GF-D8 (cell line): ENCODE measurements at regions not wholly inside any gene's neighbourhood (a gene's known extent, or its start where the extent isn't known, plus 50 kb on each side); places are given as distances from the start of the nearest gene placed in this dataset.

Experiments
- DNase-seq: peaks from one replicate; lab custom pipeline; 2025; lab: John Stamatoyannopoulos, UW

DNA sequence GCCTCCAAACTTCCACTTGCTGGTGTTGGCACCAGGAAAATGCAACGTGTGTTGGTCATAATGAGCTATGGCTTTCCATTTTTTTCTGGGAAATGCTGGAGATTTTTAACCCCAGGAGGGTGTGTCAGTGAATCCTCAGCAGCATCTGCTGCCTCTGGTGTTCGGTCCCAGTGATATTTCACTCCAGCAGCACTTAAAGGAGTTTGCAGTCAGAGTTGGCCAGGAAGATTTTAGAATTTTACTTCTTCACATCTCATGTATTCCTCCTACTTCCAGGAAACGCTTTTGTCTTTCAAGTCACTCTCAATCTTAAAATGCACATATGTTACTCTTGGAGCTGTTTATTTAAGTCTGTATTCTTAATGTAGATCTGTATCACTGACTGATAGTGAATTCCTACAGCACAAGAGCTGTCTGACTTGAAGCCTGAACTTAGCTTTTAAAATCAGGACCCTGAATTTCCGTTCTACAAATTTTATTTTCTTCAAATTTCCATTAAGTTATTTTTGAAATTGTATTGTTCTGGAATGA, 903.4 kb upstream of the SLC10A2 start:
- DNase-seq, result no peak

DNA sequence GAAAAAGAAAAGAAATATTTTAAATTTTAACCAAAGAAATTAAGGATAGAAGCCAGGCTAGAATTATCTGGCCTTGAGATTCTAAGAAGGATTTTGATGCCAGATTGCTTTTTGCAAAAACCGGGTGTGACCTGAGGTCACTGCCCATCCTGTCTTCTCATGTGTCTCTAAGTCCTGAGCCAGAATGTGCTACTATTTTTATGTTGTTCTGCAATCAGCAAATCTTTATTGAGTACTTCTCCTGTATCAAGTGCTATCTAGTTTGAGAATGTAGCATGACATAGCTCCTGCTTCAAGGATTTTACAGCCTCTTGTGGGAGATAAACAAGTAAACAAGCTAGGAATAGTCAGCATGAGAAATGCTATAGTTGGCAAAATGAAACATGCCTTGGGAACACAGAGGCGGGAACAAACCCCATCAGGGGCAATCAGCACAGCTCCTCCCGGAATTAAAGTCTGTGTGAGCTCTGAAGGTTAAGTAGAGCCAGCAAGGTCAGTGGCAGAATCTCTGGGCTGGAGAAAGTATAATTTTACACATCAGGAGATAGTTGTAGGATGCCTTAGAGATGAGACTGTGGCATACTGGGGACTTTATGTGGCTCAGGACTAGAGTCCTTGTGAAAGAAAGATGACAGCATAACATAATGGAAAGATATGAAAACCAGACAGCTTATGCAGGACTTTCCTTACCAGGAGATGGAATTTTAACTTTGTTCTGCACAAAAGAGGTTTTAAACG, 899.5 kb upstream of the SLC10A2 start:
- no peak for DNase-seq

DNA sequence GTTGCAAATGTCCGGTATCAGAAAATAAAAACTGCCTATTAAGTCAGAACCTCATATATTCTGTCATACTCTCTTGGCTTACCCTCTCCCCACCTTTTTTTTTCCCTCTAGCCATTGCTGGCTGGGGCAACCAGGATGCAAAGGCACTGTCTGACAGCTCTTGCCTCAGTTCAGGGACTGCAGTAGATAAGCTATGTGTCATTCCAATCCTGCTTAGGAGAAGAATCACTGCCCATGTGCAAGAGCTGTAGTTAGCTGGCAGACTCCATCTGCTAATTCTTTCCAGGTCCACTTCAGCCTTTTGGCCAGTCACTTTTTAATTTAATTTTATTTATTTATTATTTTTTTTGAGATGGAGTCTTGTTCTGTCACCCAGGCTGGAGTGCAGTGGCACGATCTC, 895.6 kb upstream of the SLC10A2 start:
- no peak for DNase-seq

DNA sequence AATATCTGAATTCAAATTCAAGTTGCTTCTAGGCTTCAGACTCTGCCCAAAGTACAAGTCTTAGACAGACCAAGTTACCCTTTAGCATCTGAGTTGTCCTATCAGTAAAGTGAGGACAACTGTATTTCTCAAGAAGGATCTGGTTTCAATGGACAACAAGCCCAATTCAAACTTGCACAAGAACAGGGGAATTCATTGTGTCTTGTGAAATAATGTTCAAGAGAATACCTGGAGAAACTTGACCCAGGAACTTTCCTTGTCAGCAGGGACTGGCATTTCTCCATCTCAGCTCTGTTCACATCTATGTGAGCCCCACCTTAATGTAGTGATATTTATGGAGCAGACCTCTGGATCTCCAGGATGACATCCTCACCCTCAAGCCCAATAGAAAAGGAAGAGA, 894.9 kb upstream of the SLC10A2 start:
- no peak for DNase-seq

DNA sequence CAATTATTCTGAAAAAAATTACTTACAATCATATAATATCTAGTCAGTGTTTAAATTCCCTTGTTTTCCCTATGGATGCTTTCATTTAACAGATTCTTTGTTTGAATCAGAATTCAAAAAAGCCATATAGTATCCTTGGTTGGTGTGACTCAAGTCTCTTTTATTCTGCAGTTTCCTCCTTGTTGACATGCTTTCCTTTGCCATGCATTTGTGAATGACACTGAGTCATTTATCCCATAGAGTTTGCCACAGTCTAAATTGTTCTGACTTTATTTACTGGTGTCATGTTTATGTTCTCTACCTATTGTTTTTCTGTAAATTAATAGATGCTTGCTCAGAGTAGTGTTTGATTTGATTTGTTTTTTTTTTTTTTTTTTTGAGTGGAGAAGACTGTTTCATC, 893.8 kb upstream of the SLC10A2 start:
- DNase-seq, result no peak

DNA sequence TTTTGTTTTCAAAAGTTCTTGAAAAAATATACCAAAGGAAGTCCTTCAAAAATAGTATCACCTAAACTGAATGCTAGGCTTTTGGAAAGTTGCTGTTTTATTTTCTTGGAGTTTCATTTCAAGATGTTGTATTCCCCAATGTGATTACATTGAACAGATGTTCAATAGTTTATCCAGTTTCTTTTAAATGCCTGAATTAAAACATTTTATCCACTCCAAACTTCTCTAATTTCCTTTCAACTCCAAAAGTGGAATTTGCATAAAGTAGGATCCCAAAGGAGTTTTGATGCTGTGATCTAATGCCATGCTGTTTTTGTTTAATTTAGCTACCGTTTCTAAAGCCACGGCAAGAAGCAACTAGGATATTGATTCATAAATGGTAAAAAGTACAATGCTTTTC, 892.5 kb upstream of the SLC10A2 start:
- DNase-seq, result no peak

DNA sequence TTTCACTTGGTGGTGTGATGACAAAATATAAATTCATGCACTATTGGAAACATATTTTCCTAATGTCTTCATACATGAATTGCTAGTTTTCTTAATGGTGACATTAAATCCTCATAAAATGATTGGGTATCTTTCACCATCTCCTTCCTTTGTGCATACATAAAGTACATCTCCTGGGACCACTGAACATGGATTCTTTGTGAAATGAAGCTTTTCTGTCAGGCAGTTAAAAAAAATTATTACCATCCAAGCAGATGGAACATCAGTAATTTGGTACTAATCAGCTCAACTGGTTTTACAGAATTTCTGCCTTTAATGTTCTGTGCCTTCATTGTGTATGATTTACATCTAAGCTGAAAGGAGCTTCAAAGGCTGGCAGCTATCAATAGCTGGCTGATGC, 891.7 kb upstream of the SLC10A2 start:
- DNase-seq, result no peak

DNA sequence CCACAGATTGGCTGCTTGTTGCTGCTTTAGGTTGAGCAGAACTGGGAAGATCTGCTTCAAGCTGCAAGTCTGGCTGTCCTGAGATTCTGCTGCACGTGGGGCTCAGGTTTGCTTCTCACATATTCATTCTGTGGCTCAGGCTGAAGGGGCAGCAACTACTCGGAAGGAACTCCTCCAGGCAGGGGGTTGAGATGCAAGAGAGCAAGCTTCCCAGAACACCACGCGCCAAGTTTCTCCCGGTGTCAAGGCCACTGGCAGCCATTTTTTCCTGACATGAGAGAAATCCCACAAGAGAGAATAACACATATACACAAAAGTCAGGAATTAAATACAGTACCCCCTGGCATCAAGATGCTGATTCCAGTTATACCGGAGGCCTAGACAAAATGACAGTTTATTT, 887.6 kb upstream of the SLC10A2 start:
- no peak for DNase-seq

DNA sequence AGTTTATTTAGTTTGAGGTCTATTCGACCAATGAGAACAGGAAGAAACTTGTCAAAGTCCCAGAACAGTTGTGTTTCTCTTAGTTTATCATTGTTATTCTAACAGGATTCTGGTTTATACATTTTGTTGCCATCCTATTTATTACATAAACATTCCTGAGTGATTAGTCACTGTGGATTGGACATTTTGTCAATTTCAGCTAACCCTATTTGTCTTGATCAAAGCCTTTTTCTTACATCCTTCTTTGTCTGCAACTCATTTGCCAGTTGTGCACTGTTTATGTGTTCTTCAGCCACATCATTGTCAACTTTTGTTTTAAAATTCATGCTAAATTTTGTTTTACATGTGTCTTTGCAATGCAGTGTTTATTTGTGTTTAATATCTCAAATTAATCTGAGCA, 886.0 kb upstream of the SLC10A2 start:
- DNase-seq, result no peak

DNA sequence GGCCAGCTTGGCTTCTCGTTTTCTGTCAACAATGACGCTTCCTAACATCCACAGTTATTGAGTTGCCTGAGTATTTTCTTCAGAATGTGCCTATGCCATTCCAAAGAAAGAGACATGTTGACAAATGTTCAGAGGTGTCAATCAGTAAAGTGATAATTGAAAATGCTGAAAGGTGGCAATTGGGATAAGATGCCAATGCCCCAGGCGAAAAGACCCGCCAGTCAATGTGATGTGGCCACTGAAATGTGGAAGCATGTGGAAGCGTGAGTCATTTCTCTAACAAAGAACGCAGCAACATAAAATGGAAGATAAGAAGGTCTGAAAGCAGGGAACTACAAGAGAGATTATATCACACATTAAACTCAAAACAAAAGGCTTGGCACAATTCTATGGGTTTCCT, 882.2 kb upstream of the SLC10A2 start:
- DNase-seq, result no peak

DNA sequence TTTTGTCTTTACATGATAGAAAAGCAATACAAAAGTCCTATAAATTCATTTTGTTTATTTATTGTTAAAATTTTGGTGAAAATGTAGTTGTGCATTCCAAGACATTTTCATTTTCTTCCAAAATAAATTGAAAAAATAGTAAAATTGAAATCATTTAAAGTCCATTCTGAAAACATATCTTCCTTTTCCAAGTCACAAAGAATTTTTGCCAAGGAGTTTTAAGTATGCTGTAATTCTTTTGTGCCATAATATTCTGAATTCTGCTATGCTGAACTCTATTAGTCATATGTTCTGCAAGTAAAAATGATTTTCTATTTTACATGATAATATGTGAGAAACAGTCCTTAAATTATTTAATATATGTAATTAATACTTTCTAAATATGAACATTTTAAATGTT, 879.6 kb upstream of the SLC10A2 start:
- DNase-seq, result no peak

DNA sequence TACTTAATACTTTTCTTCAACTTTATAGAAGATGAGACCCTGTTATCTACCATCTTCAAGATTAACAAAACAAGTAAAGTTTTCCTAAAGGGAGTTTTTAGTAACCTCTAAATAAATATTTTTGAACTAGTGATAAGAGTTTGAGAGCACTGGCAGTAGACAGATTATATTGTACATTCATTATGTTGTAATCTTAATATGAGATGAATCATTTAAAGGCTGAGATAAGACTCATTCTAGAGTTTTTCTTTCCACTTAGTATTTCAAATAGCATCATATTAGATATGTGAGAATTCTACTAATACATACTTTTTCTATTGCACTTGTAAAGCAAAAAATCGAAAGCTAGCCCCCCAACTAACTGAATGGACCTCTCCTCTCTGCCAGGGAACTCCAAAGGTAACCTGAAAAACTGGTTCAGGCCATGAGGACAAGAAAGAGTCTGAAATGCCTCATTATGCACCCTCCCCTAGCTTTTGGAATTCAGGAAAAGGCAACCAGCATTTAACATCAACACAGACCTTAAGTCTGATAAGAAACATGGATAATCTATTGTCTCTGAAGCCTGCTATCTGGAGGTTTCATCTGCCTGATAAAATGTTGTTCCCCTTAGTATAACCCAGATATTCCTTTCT, 875.4 kb upstream of the SLC10A2 start:
- DNase-seq, result no peak

DNA sequence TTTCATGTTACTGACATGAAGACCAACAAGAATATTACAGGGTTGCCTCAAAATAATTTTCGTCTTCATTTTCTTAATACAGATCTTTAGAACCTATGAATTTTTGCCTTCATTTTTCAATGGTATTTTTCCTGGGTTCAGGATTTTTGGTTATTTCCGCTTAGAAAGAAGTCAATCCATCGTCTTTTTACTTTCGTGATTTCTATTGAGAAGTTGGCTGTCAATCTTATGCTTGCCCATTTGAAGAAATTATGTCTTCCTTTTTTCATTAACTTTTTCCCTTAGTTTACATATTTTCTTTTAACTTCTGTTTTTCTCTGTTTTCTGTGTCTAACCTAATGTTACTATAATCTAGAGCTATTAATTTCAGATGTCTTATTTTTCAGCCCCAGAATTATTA, 868.9 kb upstream of the SLC10A2 start:
- DNase-seq, result no peak

DNA sequence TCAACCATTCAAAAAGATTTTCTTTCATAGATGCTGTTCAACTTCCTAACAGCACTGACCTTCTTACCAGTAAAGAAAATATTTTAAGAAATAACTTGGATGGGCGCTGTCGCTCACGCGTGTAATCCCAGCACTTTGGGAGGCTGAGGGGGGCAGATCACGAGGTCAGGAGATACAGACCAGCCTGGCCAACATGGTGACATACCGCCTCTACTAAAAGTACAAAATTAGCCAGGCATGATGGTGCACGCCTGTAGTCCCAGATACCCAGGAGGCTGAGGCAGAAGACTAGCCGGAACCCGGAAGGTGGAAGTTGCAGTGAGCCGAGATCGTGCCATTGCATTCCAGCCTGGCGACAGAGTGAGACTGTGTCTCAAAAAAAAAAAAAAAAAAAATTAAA, 865.7 kb upstream of the SLC10A2 start:
- DNase-seq, result no peak

DNA sequence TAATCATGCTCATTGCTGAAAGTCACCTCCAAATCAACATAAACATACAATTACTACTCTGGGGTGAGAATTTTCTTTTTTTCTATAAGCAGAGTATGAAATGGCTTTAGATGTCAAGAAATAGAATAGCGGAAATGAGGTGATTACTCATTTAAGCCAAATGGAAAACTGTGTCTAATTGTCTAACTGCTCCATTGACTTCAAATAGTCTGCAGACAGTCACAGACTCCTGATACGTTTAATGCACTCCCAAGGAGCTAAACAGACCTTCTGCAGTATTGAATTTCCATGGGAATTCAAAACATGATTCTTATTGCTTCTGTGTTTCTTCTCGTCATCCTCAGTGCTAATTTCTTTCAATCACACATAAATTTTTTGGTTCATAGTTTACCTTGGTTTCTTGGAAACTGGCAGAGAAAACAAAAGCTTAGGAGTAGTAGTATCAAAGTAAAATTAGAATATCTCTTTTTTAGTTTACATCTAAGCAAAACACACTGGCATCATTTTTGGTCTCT, 865.2 kb upstream of the SLC10A2 start:
- DNase-seq, result no peak

DNA sequence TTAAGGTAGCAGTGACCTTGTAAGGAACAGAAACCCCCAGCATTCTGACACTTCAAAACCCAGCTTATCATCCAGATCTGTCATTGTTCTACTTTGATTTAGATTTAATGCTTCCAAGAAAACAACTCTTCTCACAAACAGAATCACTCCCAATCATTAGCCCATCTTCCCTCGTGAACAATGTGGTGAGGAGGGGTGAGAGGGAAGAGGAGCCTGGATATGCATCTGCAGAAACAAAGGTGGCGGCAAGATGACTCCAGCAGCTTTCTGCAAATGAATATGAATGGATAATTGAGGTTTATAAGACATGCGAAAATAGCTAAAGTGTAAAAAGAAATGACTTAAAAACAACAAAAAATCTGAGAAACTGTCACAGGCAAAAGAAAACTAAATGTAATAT, 859.9 kb upstream of the SLC10A2 start:
- no peak for DNase-seq

DNA sequence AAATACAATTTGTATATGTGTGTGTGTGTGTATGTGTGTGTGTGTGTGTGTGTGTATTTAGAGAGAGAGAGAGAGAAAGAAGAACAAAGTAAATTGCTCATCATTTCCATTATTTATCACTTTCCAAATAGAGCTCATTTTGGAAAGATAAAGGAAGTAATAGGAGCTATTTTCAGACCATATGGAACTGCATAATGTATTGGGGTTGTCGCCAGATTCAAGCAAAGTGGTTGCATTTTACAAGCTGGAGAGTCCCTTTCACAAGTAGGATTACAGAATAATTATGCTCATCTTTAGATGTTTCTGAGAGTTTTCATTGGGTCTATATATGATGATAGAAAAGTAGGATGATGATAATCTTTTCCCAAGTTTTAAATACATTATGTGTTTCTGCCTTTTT, 842.7 kb upstream of the SLC10A2 start:
- DNase-seq, result no peak

DNA sequence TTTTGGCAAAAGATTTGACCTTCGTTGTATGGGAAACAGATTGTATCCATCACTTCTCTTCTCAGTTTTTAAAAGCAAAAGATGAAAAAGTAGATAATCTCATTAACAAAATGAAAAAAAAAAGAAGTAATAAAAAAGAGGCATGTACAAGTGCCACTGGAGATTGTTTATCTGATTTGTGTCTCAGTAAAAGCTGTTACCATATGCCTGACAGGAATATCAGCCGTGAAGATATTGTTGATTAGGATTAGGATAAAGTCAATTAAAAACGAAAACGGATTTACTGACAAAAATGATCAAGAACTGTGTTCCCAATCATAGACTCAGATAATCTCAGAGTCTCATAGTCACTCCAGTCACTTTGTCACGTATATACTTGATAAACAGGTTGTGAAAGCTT, 842.1 kb upstream of the SLC10A2 start:
- DNase-seq, result no peak

DNA sequence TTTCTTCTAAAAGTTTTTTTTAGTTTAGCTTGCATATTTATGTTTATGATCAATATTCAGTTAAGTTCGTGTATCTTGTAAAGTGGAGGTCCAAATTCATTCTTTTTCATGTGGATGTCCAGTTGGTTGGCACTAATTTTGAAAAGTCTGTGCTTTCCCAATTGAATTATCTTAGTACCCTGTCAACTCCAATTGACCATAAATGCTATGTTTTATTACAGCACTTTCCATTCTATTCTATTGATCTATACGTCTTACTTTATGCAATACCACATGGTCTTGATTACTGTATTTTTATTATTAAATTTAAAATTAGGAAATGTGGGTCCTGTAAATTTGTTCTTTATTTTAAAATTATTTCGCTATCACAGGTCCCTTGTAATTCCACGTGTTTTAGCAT, 837.6 kb upstream of the SLC10A2 start:
- DNase-seq, result no peak

DNA sequence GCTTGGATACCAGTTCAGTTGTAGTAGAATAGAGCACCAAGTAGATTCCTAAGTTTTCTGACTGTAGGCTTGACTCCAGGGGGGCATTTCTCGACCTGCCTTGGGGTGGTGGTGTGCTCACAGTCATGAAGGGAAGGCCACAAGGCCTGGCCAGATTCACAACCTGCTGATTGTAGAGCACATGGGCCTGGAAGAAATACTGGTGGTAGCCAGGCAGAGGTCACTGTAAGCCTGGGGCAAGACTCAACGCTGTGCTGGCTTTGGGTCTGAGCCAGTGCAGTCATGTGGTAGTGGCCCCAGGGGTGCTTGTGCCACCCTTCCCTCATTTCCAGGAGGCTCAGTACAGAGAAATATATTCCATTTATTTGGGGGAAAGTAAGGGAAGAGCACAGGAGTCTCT, 832.3 kb upstream of the SLC10A2 start:
- DNase-seq, result no peak

DNA sequence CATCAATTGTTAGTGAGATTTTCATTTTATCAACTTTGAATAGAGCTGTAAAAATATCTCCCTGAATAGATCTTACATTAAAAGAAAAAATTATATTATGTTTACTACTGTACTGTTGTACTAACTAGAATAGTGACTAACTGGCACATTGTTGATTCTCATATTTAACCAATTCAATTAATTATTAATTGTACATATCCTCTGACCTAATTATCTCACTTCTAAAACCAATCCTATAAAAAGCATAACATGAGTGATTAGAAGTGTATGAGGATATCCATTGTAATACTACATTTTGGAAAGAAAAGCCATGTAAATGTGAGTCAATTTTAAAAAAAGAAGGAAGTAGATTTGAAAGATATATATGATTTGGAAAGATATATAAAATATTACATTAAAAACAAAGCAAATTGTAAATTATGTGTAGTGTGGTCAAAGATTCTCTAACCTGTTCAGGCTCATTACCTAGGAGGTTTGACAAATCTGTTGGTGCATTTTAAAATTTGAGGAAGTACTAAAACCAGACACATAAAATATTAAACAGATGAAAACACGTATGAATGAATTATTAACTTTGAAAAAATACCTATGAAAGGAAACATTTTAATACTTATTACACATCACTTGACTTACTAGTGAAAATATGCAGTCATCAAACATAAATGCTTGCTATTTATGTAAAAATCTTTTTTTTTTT, 829.8 kb upstream of the SLC10A2 start:
- DNase-seq, result no peak

DNA sequence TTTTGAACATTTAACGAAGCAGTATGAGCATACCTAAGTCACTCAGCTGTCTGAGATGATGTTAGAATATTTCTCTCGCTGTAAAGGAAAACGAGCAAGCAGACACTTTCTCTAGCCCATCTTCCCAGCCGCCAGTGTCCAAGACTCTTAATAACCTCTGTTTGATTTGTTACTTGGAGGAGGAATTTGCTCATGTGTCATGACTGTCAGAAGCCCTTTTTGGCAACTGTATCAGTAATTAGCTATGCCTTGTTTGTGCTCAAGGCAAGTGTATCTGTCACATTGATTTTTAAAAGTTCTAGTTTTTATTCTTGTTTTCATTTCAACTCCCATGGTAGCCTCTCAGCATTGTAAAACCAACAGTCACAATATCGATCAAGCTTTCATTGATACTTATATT, 828.4 kb upstream of the SLC10A2 start:
- DNase-seq, result no peak

DNA sequence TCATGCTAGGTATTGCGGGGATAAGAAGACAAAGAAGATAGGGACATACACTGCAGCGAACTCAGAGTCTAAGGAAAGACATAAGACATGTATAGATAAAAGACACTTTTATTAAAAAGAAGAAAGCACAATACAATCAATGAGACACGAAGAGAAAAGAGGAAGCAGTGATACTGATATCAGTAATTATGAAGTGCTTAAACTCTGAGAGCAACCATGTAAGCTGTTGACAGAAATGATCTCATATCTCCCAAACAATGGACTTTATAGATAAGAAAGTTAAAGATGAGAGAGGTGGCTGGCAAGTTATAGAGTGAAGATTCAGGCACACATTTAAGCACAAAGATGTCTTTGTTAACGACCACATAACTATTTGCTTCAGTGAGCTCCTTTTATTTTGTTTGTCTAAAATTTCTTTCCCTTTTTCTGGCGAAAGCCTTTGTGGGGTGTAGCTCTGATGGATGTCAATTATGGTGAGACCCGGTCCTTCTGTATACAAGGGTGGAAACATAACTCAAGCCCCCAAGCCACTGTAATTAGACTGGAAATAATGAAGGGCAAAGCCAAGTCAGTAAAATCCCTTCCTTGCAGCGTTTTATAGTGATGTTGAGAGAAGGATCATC, 818.0 kb upstream of the SLC10A2 start:
- DNase-seq, result no peak
